ENCODE measurements at regions not wholly inside any gene's neighbourhood (a gene's known extent, or its start where the extent isn't known, plus 50 kb on each side); places are given as distances from the start of the nearest gene placed in this dataset.

DNA sequence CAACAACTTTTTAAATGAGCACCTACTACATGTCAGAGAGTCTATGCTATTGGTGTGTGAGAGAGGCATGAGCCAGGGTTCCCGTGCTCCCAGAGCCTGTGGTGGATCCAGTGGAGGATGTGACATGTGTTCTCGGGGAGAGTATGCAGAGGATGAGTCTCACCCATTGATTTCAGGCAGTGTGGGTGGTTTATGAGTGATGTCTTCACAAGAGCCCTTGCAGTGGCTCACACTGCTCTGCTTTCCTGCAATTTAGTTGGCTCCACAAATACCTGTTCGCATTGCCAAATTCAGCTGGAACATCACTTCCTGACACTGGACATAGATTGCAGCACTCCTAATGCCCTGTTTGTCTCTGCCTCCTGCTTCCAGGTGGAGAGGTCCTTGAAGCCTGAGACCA is 243.6 kb upstream of the CXCR4 start:
- no peak overlapping the region for H3K4me3 ChIP-seq (replicated peaks; ENCODE audit: low read depth, low read length)
- TF ChIP-seq, protein P1, sequence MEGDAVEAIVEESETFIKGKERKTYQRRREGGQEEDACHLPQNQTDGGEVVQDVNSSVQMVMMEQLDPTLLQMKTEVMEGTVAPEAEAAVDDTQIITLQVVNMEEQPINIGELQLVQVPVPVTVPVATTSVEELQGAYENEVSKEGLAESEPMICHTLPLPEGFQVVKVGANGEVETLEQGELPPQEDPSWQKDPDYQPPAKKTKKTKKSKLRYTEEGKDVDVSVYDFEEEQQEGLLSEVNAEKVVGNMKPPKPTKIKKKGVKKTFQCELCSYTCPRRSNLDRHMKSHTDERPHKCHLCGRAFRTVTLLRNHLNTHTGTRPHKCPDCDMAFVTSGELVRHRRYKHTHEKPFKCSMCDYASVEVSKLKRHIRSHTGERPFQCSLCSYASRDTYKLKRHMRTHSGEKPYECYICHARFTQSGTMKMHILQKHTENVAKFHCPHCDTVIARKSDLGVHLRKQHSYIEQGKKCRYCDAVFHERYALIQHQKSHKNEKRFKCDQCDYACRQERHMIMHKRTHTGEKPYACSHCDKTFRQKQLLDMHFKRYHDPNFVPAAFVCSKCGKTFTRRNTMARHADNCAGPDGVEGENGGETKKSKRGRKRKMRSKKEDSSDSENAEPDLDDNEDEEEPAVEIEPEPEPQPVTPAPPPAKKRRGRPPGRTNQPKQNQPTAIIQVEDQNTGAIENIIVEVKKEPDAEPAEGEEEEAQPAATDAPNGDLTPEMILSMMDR (IDR thresholded peaks at IDR 0.05; ENCODE audit: low read depth, low read length, missing control alignments), result no peak
- no peak for DNase-seq (ENCODE audit: extremely low read depth, low read depth)

GRCh38 chr2:136360790-136361189 is 242.8 kb upstream of the CXCR4 start:
- no peak for DNase-seq (ENCODE audit: extremely low read depth, low read depth)
- H3K4me3 ChIP-seq (replicated peaks; ENCODE audit: low read depth, low read length), result no peak overlapping the region
- TF ChIP-seq, protein P1 (IDR thresholded peaks at IDR 0.05; ENCODE audit: low read depth, low read length, missing control alignments), result no peak

DNA sequence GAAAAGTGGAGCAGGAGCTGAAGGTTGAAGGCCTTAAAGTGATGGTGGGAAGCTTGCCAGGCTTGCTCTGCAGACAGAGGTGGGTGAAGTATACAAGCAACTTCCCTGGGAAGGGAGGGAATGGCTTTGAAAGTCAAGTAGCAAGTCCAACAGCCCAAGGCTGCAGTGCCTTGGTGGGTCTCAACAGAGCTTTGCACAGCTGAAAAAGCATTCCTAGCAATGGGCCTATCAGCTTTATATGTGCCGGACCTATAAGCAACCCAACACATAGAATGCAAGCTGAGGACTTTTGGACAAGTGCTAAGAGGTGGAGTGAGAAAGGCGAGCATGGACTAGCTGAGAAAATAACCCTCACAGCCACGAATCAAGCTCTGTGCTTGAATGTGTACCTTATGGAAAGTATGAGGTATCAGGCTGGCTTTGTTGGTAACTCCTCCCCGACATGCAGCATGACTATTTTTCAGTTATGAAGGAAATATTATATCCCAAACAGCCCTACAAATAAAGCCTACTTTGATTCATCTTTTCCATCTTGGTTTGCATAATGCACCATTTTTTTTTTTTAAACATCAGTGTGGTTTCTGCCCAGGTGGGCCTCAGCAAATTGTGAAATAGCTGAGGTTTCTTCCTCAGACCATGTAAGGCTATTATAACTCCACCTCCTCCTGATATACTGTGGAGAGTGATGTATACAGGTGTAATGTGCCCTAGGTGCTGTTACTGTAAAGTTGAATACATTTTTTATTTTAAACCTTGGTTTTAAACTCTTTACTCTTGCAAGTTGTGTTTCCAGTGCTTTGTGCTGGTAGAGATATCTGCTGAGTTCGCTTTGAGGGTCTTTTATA is 241.4 kb upstream of the CXCR4 start:
- DNase-seq (ENCODE audit: extremely low read depth, low read depth), result no peak
- no peak overlapping the region for H3K4me3 ChIP-seq (replicated peaks; ENCODE audit: low read depth, low read length)
- TF ChIP-seq, protein P1 (IDR thresholded peaks at IDR 0.05; ENCODE audit: low read depth, low read length, missing control alignments), result no peak

DNA sequence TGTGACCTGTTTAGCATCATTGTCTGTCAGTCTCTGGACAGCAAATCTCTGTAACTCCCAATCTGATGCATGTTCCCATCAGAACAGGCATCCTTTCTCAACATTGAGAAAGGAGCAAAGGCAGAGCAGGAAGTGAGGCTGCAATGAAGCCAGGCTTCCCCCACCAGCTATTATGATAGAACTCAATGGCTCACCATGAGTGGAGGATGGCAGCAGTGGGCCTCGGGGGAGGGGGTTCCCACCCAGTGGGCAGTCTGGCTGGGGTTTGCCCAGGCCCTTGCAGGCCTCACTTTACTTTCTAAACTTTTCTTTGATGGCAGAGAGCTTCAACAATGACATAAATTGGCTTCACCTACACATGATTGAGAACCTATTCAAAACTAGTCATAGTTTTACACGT is 240.6 kb upstream of the CXCR4 start:
- TF ChIP-seq, protein P1 (IDR thresholded peaks at IDR 0.05; ENCODE audit: low read depth, low read length, missing control alignments), result no peak
- H3K4me3 ChIP-seq (replicated peaks; ENCODE audit: low read depth, low read length), result no peak overlapping the region
- DNase-seq (ENCODE audit: extremely low read depth, low read depth), result no peak

- no peak overlapping the region for H3K4me3 ChIP-seq (replicated peaks; ENCODE audit: low read depth, low read length)
- no peak for DNase-seq (ENCODE audit: extremely low read depth, low read depth)
- TF ChIP-seq, protein P1 (IDR thresholded peaks at IDR 0.05; ENCODE audit: low read depth, low read length, missing control alignments), result no peak
Observed at GRCh38 chr2:136357007-136357380, 239.0 kb upstream of the CXCR4 start.

DNA sequence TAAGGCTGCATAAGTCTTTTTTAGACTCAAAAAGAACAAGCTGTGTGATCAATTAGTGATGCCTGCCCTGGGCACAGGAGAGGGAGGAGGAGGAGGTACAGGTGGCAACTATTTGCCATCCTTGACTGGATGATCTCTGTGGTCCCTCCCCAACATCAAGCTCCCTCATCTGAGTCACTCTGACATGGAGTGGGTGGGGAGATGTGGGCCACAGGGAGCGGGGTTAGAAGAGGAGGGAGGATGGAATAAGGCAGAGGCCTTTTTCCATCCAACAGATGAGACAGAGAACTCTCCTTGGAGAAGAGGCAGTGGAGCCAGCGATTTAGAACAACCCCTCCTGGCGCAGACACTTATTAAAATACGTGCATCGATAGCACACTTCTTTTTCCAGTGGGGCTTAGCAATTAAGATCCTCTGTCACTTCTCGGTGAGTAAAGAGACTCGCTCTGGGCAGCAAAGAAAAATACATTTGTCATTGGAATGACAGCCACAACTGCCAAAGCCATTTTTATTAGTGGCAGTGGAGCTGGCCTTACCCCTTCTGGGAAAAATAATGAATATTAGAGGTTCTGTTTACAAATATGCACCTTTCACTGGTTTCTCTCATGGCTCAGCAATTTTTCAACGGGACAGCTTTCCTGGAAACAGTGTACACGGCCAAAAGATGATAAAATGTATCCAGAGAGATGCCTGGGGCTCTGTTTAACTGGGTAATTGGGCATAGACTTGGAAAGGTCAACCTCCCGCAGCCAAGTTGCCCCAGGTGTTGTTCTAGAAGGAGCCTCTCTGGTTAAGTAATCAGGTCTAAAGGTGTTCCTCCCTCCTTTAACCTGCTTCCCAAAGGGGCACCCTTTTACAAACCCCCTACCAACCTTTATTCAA is 238.4 kb upstream of the CXCR4 start:
- H3K4me3 ChIP-seq (replicated peaks; ENCODE audit: low read depth, low read length), result no peak overlapping the region
- no peak for DNase-seq (ENCODE audit: extremely low read depth, low read depth)
- TF ChIP-seq, protein P1 (IDR thresholded peaks at IDR 0.05; ENCODE audit: low read depth, low read length, missing control alignments), result no peak

Data from HFF-Myc (cell line).